Breast epithelium (tissue), 4 donors: ENCODE measurements at regions not wholly inside any gene's neighbourhood (a gene's known extent, or its start where the extent isn't known, plus 50 kb on each side); places are given as distances from the start of the nearest gene placed in this dataset.

Source experiments
- DNase-seq, 2 donors: peaks; one replicate each; pipeline ENCODE4 v3.0.0-alpha.2; 2019; ENCODE audit warnings: low spot score in 2 of 2
- H3K27ac ChIP-seq, 2 donors: fragments of 200-600 bp; sonication (generic) in 1 of 2; one replicate each; pipeline ENCODE4 v1.5.1; 2016 to 2019; ENCODE audit warnings: mild to moderate bottlenecking in 1 of 2
- H3K27me3 ChIP-seq, 2 donors: fragments of 200-600 bp; sonication (generic) in 1 of 2; one replicate each; pipeline versions ENCODE4 v1.5.1 to v1.6.0; 2017 to 2019; ENCODE audit warnings: control low read depth in 1 of 2, mild to moderate bottlenecking in 1 of 2
- H3K36me3 ChIP-seq: fragments of 200-600 bp; one replicate; pipeline ENCODE4 v1.5.1; 2019
- H3K4me1 ChIP-seq, 2 donors: fragments of 200-600 bp; sonication (generic); one replicate each; pipeline ENCODE4 v1.5.1; 2016 to 2019; ENCODE audit warnings: control low read depth in 1 of 2
- H3K4me3 ChIP-seq, 3 donors: fragments of 200-600 bp; sonication (generic); 1 replicate in 2 of 3; 2 replicates in 1 of 3; pipeline ENCODE4 v1.5.1; 2016 to 2019; ENCODE audit warnings: mild to moderate bottlenecking in 3 of 3, moderate library complexity in 2 of 3
- H3K9me3 ChIP-seq, 2 donors: fragments of 200-600 bp; sonication (generic) in 1 of 2; one replicate each; pipeline ENCODE4 v1.5.1; 2016 to 2019; ENCODE audit warnings: control low read depth in 1 of 2
- CTCF ChIP-seq, 3 donors: fragments of 450-650 bp; IDR thresholded peaks; one replicate each; pipeline ENCODE4 v1.5.1; 2016 to 2017; ENCODE audit warnings: antibody characterized with exemption in 3 of 3, mild to moderate bottlenecking in 3 of 3, moderate library complexity in 3 of 3
- POLR2A ChIP-seq: fragments of 450-650 bp; IDR thresholded peaks from one replicate; pipeline ENCODE4 v1.6.1; 2016; ENCODE audit warnings: antibody characterized with exemption, mild to moderate bottlenecking, moderate library complexity
- POLR2AphosphoS5 ChIP-seq, 3 donors: sonication (generic); formaldehyde crosslinking; IDR thresholded peaks; one replicate each; pipeline ENCODE4 v1.6.1; 2017; ENCODE audit warnings: antibody characterized with exemption in 3 of 3
- intact Hi-C: fragments of 100-400 bp; cut with DNase I; formaldehyde crosslinking; loops from one replicate; pipeline ENCODE4 v1.15.1; 2023; ENCODE audit warnings: low total_unique reads

- Histone ChIP-seq H3K27me3 (no peaks in the 10 kb centered on the region), H3K4me1 (no peaks in the 10 kb centered on the region), H3K9me3 (no peaks in the 10 kb centered on the region), H3K36me3 (no peaks in the 10 kb centered on the region), H3K27ac (no peak overlapping the region), H3K4me3 (no peak overlapping the region)
- intact Hi-C loops: no loop called here
- TF ChIP-seq POLR2A: no peak
- DNase-seq: no peak
These were observed 196.6 kb downstream of the ARL4A start for GRCh38 chr7:12884033-12884432.

DNA sequence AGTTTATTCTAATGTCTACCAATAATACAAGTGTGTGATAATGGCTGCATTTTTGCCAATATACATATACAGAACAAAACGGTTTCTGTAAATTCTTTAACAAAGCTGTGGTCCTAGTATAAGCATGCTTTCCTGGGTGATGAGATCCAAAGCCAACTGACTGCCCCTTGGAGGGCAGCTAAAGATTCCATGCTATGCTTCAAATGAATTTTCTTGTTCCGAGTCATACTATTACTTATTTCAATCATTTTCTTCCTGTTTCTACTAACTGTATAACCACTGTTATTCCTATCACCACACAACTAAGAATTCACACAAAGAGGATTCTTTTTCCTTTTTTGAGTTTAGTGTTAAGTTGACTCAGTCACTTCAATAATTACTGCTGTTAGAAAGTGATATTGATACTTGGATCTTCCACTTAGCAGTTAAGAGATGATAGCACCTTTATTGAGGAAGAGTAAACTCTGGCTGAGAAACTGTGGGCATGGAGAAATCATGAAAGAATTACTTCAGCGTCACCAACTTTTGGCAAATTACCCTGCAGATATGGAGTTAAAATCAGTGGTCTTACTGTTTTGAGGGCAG, 197.5 kb downstream of the ARL4A start:
- Histone ChIP-seq H3K4me3 (no peak overlapping the region), H3K27me3 (no peaks in the 10 kb centered on the region), H3K9me3 (no peaks in the 10 kb centered on the region), H3K36me3 (no peaks in the 10 kb centered on the region), H3K27ac (no peak overlapping the region), H3K4me1 (no peaks in the 10 kb centered on the region)
- intact Hi-C loops: no loop called here
- no peak for DNase-seq
- no peak for TF ChIP-seq POLR2AphosphoS5 (IDR thresholded peaks at IDR 0.05)
- no peak for TF ChIP-seq POLR2A
- no peak for TF ChIP-seq CTCF (IDR thresholded peaks at IDR 0.05)

GRCh38 chr7:12888717-12889116, 201.3 kb downstream of the ARL4A start:
- H3K27me3 ChIP-seq: no peaks in the 10 kb centered on the region
- H3K4me1 ChIP-seq: no peaks in the 10 kb centered on the region
- TF ChIP-seq POLR2A (no peak), POLR2AphosphoS5 (IDR thresholded peaks at IDR 0.05) (no peak), CTCF (IDR thresholded peaks at IDR 0.05) (no peak)
- H3K27ac ChIP-seq: no peak overlapping the region
- no peak for DNase-seq
- intact Hi-C loops: no loop called here
- no peaks in the 10 kb centered on the region for H3K36me3 ChIP-seq
- H3K4me3 ChIP-seq: no peak overlapping the region
- no peaks in the 10 kb centered on the region for H3K9me3 ChIP-seq

- no peak for TF ChIP-seq POLR2A
- no peak for TF ChIP-seq POLR2AphosphoS5 (IDR thresholded peaks at IDR 0.05)
- no peak for TF ChIP-seq CTCF (IDR thresholded peaks at IDR 0.05)
- H3K27me3 ChIP-seq: no peaks in the 10 kb centered on the region
- H3K4me1 ChIP-seq: no peaks in the 10 kb centered on the region
- DNase-seq: no peak
- no peaks in the 10 kb centered on the region for H3K36me3 ChIP-seq
- H3K9me3 ChIP-seq: no peaks in the 10 kb centered on the region
- no peak overlapping the region for H3K4me3 ChIP-seq
- H3K27ac ChIP-seq: no peak overlapping the region
- intact Hi-C loops: no loop called here
These were observed 202.0 kb downstream of the ARL4A start for GRCh38 chr7:12889391-12889790.

GRCh38 chr7:12890586-12890985, 203.2 kb downstream of the ARL4A start:
- TF ChIP-seq CTCF (IDR thresholded peaks at IDR 0.05) (no peak), POLR2A (no peak), POLR2AphosphoS5 (IDR thresholded peaks at IDR 0.05) (no peak)

GRCh38 chr7:12893292-12893691, 205.9 kb downstream of the ARL4A start:
- Histone ChIP-seq H3K27me3 (no peaks in the 10 kb centered on the region), H3K4me1 (no peaks in the 10 kb centered on the region), H3K36me3 (no peaks in the 10 kb centered on the region), H3K27ac (no peak overlapping the region), H3K9me3 (no peaks in the 10 kb centered on the region), H3K4me3 (no peak overlapping the region)
- intact Hi-C loops: no loop called here
- DNase-seq: no peak
- TF ChIP-seq POLR2A (no peak), POLR2AphosphoS5 (IDR thresholded peaks at IDR 0.05) (no peak), CTCF (IDR thresholded peaks at IDR 0.05) (no peak)

More at GRCh38 chr7:12890586-12890985, 203.2 kb downstream of the ARL4A start:
- no peaks in the 10 kb centered on the region for H3K9me3 ChIP-seq
- H3K27me3 ChIP-seq: no peaks in the 10 kb centered on the region
- no peak overlapping the region for H3K27ac ChIP-seq
- H3K36me3 ChIP-seq: no peaks in the 10 kb centered on the region
- intact Hi-C loops: no loop called here
- DNase-seq: no peak
- H3K4me3 ChIP-seq: no peak overlapping the region
- no peaks in the 10 kb centered on the region for H3K4me1 ChIP-seq
